Suprapubic skin (tissue), 3 donors: ENCODE measurements at regions not wholly inside any gene's neighbourhood (a gene's known extent, or its start where the extent isn't known, plus 50 kb on each side); places are given as distances from the start of the nearest gene placed in this dataset.

ENCODE experiments used
- CTCF ChIP-seq, 2 donors: fragments of 200-600 bp in 1 of 2; fragments of 450-650 bp in 1 of 2; sonication (generic) in 1 of 2; IDR thresholded peaks; one replicate each; pipeline ENCODE4 v1.5.1; 2016 to 2019; ENCODE audit warnings: antibody characterized with exemption in 2 of 2, mild to moderate bottlenecking in 1 of 2, moderate library complexity in 1 of 2
- POLR2A ChIP-seq, 2 donors: fragments of 450-650 bp; IDR thresholded peaks; one replicate each; pipeline ENCODE4 v1.6.1; 2017; ENCODE audit warnings: antibody characterized with exemption in 2 of 2, mild to moderate bottlenecking in 2 of 2, moderate library complexity in 2 of 2

DNA sequence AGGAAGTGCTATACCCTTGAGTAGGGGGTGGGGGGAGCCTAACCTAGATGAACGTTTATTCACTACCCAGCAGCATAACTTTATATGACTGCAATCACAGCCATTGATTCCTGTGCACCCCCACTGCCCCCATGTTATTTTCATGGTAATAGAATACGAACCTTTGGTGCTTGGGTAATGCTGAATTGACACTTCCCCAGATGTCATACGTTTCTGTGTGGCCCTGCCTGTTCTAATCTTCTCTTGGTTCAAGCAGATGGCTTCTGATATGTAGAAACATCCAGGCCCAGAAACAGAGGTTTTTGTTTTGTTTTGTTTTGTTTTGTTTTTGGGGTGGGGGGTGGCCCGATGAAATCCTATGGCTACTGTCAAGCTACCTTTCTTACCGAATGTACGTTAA, 237.9 kb upstream of the TOPAZ1 start:
- TF ChIP-seq CTCF (IDR thresholded peaks at IDR 0.05) (no peak), POLR2A (IDR thresholded peaks at IDR 0.05) (no peak)
